ENCODE measurements at regions not wholly inside any gene's neighbourhood (a gene's known extent, or its start where the extent isn't known, plus 50 kb on each side); places are given as distances from the start of the nearest gene placed in this dataset.

DNA sequence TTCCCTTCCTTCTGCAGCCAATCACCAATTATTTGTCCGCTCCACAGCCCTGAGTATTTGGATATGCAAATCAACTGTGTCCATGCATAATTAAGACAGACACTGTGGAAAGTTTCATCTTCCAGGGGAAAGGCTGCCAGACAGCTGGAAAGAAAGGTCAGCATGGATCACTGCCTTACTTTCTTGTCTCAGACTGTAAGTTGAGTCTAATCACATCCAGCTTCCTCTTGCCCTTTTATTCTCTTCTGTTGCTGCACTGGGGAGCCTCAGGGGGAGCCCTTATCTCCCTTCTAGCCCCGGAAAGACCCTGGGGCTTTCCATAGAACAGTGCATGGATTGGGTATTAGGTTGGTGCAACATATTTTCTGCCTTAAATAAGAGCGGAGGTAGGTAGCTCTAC, 182.9 kb downstream of the OMA1 start:
- intact Hi-C loops (cut with DNase I) = no loop called here
- Histone ChIP-seq H3K27me3 (no peaks in the 10 kb centered on the region), H3K36me3 (no peaks in the 10 kb centered on the region), H3K9me3 (no peaks in the 10 kb centered on the region), H3K27ac (no peak overlapping the region), H3K4me1 (no peaks in the 10 kb centered on the region), H3K4me3 (no peak overlapping the region)
- TF ChIP-seq POLR2AphosphoS5 (IDR thresholded peaks at IDR 0.05; ENCODE audit: insufficient read depth in 1 of 2, low read depth in 1 of 2) (no peak), POLR2A (IDR thresholded peaks at IDR 0.05) (no peak)
- TF ChIP-seq, protein P1, sequence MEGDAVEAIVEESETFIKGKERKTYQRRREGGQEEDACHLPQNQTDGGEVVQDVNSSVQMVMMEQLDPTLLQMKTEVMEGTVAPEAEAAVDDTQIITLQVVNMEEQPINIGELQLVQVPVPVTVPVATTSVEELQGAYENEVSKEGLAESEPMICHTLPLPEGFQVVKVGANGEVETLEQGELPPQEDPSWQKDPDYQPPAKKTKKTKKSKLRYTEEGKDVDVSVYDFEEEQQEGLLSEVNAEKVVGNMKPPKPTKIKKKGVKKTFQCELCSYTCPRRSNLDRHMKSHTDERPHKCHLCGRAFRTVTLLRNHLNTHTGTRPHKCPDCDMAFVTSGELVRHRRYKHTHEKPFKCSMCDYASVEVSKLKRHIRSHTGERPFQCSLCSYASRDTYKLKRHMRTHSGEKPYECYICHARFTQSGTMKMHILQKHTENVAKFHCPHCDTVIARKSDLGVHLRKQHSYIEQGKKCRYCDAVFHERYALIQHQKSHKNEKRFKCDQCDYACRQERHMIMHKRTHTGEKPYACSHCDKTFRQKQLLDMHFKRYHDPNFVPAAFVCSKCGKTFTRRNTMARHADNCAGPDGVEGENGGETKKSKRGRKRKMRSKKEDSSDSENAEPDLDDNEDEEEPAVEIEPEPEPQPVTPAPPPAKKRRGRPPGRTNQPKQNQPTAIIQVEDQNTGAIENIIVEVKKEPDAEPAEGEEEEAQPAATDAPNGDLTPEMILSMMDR (IDR thresholded peaks at IDR 0.05) = no peak
- DNase-seq (ENCODE audit: extremely low spot score in 2 of 2) = no peak

DNA sequence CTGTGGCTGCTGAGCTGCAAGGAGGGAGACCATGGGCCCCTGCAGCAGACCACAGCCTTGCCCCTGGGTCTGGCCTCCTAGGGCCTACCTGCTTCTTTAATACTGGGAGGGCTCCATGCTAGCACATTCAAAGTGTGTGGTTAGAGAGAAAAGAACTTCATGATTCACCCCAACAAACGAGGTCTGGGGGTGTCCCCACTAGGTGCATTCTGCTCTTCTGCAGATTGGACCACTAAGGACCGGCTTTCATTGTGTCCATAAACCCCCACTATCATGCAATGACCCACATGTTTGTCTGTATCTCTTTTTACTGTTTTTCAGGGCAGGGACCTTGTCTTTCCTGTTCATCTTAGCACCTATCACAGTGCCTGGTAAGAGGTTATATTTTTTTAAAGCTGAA, 185.4 kb downstream of the OMA1 start:
- H3K4me1 ChIP-seq = no peaks in the 10 kb centered on the region
- no peaks in the 10 kb centered on the region for H3K27me3 ChIP-seq
- H3K27ac ChIP-seq = no peak overlapping the region
- TF ChIP-seq POLR2A (IDR thresholded peaks at IDR 0.05) (no peak), POLR2AphosphoS5 (IDR thresholded peaks at IDR 0.05; ENCODE audit: insufficient read depth in 1 of 2, low read depth in 1 of 2) (no peak)
- TF ChIP-seq, protein P1 (IDR thresholded peaks at IDR 0.05) = no peak
- no peak overlapping the region for H3K4me3 ChIP-seq
- DNase-seq (ENCODE audit: extremely low spot score in 2 of 2) = no peak
- intact Hi-C loops (cut with DNase I) = no loop called here
- H3K9me3 ChIP-seq = no peaks in the 10 kb centered on the region
- H3K36me3 ChIP-seq = no peaks in the 10 kb centered on the region

DNA sequence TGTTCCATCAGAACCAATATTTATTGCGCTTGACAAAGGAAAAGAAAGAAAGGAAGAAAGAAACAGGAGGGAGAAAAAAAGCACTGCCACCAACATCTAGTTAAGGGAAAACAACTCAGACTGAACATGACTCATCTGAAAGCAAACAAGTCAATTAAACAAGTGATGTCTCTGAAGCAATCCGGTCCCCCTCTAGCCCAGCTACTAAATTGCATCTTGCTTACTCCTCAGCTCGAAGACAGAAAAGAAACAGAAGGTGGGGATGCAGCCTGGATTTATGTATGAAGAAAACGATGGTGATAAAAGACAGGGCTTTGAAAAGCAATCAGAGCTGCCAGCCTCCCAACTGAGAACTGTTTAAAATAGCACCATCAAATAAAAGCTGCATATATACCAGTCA, 188.2 kb downstream of the OMA1 start:
- H3K27me3 ChIP-seq = no peaks in the 10 kb centered on the region
- no peaks in the 10 kb centered on the region for H3K9me3 ChIP-seq
- H3K36me3 ChIP-seq = no peaks in the 10 kb centered on the region

DNA sequence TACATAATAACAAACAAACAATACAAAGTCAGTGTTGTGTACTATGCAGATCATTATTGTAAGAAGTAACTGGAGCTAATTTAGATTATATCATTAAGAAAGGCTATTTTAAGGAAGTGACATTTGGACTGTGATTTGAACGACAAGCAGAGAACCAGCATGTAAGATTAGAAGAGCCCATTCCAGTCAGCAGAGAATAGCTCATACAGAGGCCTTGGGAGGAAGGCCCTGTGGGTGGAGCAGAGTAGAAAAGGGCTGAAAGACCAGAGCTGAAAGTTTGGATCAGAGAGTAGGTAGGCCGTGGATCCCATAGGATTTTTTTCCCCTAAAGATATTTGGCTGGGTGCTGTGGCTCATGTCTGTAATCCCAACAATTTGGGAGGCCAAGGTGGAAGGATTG, 190.1 kb downstream of the OMA1 start:
- no peak overlapping the region for H3K27ac ChIP-seq
- no peaks in the 10 kb centered on the region for H3K27me3 ChIP-seq
- DNase-seq (ENCODE audit: extremely low spot score in 2 of 2) = no peak

More for the DNA sequence above, 188.2 kb downstream of the OMA1 start:
- no peak for DNase-seq (ENCODE audit: extremely low spot score in 2 of 2)
- TF ChIP-seq POLR2A (IDR thresholded peaks at IDR 0.05) = no peak
- TF ChIP-seq, protein P1 (IDR thresholded peaks at IDR 0.05) = no peak
- no peak for TF ChIP-seq POLR2AphosphoS5 (IDR thresholded peaks at IDR 0.05; ENCODE audit: insufficient read depth in 1 of 2, low read depth in 1 of 2)
- Histone ChIP-seq H3K27ac (no peak overlapping the region), H3K4me1 (no peaks in the 10 kb centered on the region), H3K4me3 (no peak overlapping the region)
- intact Hi-C loops (cut with DNase I) = no loop called here

DNA sequence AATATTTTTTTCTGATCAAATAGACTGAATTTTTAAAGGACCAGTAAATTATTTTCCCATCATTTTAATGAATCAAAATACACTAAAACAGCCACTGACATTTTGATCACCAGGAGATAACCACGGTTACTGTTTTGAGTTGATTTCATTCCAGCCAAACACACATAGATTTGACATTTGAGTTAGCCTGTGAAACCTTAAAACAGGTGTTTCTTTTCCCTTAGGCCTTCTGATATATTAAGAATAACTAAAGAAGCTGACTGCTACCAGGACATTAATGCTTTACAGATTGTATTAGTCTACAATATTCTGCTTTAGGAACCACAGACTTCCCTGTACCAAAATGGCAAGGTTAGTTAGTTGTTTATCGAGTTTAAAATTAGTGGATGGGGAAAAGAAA, 193.4 kb downstream of the OMA1 start:
- H3K27ac ChIP-seq = no peak overlapping the region
- no peak for DNase-seq (ENCODE audit: extremely low spot score in 2 of 2)
- no peaks in the 10 kb centered on the region for H3K27me3 ChIP-seq
- H3K9me3 ChIP-seq = no peaks in the 10 kb centered on the region
- no peaks in the 10 kb centered on the region for H3K36me3 ChIP-seq
- H3K4me3 ChIP-seq = no peak overlapping the region
- intact Hi-C loops (cut with DNase I) = no loop called here
- no peaks in the 10 kb centered on the region for H3K4me1 ChIP-seq
- TF ChIP-seq, protein P1 (IDR thresholded peaks at IDR 0.05) = no peak
- no peak for TF ChIP-seq POLR2AphosphoS5 (IDR thresholded peaks at IDR 0.05; ENCODE audit: insufficient read depth in 1 of 2, low read depth in 1 of 2)
- TF ChIP-seq POLR2A (IDR thresholded peaks at IDR 0.05) = no peak

More for the DNA sequence above, 190.1 kb downstream of the OMA1 start:
- TF ChIP-seq POLR2A (IDR thresholded peaks at IDR 0.05) (no peak), POLR2AphosphoS5 (IDR thresholded peaks at IDR 0.05; ENCODE audit: insufficient read depth in 1 of 2, low read depth in 1 of 2) (no peak)
- TF ChIP-seq, protein P1 (IDR thresholded peaks at IDR 0.05) = no peak
- Histone ChIP-seq H3K4me3 (no peak overlapping the region), H3K36me3 (no peaks in the 10 kb centered on the region), H3K4me1 (no peaks in the 10 kb centered on the region), H3K9me3 (no peaks in the 10 kb centered on the region)
- intact Hi-C loops (cut with DNase I) = no loop called here

All from vagina (tissue), 2 donors.